ENCODE measurements at regions not wholly inside any gene's neighbourhood (a gene's known extent, or its start where the extent isn't known, plus 50 kb on each side); places are given as distances from the start of the nearest gene placed in this dataset.
"Not testable (repeated sequence)": the region's sequence is repeated elsewhere in the genome, so short reads cannot be mapped to it uniquely, and the experiment has no call there.

DNA sequence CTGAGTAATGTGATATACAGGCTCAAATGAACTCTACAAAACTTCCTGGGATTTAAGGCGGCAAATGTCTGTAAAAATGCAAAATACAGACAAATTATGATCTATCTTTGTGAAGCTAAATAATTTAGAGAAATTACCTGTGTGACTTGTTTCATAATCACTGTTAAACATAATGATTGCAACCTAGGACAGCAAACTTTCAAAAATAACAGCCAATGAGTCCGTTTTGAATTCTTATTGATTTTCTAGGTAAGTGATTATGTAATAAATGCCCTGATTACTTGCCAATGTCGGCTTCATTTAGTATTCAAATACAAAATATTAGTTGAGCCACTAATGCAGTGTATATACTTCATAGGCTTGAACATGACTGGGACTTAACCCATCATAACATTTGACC, 238.2 kb upstream of the DAB2 start:
- no peak overlapping the region for H3K4me3 ChIP-seq (ENCODE audit: low read depth, low read length)
- TF ChIP-seq CTCF (IDR thresholded peaks at IDR 0.05; ENCODE audit: control insufficient read depth, extremely low read depth, insufficient read depth) = no peak

GRCh38 chr5:39661026-39661779, 236.4 kb upstream of the DAB2 start:
- DNase-seq (ENCODE audit: low read depth) = no peak
- no peak for TF ChIP-seq CTCF (IDR thresholded peaks at IDR 0.05; ENCODE audit: control insufficient read depth, extremely low read depth, insufficient read depth)
- H3K4me3 ChIP-seq (ENCODE audit: low read depth, low read length) = no peak overlapping the region

More for the DNA sequence above, 238.2 kb upstream of the DAB2 start:
- no peak for DNase-seq (ENCODE audit: low read depth)

GRCh38 chr5:39660020-39660419, 235.2 kb upstream of the DAB2 start:
- TF ChIP-seq CTCF (IDR thresholded peaks at IDR 0.05; ENCODE audit: control insufficient read depth, extremely low read depth, insufficient read depth) = no peak
- no peak for DNase-seq (ENCODE audit: low read depth)

DNA sequence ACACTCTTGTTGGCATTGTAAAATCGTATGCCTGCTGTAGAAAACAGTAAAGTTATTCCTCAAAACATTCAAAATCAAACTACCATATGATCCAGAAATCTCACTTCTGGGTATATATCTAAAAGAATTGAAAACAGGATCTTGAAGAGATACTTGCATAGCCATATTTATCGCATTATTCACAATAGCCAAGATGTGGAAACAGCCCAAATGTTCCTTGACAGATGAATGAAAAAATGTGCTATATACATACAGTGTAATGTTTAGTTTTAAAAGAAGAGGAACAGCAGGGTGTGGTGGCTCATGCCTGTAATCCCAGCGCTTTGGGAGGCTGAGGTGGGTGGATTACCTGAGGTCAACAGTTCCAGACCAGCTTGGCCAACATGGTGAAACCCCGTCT, 234.1 kb upstream of the DAB2 start:
- no peak for DNase-seq (ENCODE audit: low read depth)
- H3K4me3 ChIP-seq (ENCODE audit: low read depth, low read length) = no peak overlapping the region
- no peak for TF ChIP-seq CTCF (IDR thresholded peaks at IDR 0.05; ENCODE audit: control insufficient read depth, extremely low read depth, insufficient read depth)

More at GRCh38 chr5:39660020-39660419, 235.2 kb upstream of the DAB2 start:
- no peak overlapping the region for H3K4me3 ChIP-seq (ENCODE audit: low read depth, low read length)

- no peak for TF ChIP-seq CTCF (IDR thresholded peaks at IDR 0.05; ENCODE audit: control insufficient read depth, extremely low read depth, insufficient read depth)
- no peak for DNase-seq (ENCODE audit: low read depth)
- H3K4me3 ChIP-seq (ENCODE audit: low read depth, low read length) = no peak overlapping the region
Observed at GRCh38 chr5:39657943-39658342, 233.2 kb upstream of the DAB2 start.

DNA sequence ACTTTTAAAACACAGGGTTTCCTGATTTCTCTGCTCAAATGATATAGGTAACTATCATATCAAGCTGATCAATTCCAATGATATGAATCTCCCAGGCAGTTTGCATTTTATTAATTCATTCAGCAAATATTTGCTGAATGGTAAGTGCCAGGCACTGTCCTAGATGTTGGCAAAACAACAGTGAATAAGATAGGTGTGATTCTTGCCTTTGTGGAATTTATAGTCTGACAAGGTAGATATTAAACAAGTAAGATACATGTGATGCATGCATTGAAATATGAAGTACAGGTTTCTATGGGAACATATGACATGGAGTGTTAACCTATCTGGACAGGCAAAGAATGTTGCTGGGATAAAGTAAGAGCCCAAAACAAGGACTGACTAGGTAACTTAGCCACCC, 231.8 kb upstream of the DAB2 start:
- DNase-seq (ENCODE audit: low read depth) = peak; percentile 71
- no peak for TF ChIP-seq CTCF (IDR thresholded peaks at IDR 0.05; ENCODE audit: control insufficient read depth, extremely low read depth, insufficient read depth)
- H3K4me3 ChIP-seq (ENCODE audit: low read depth, low read length) = no peak overlapping the region

GRCh38 chr5:39654715-39655114, 229.9 kb upstream of the DAB2 start:
- no peak for TF ChIP-seq CTCF (IDR thresholded peaks at IDR 0.05; ENCODE audit: control insufficient read depth, extremely low read depth, insufficient read depth)
- H3K4me3 ChIP-seq (ENCODE audit: low read depth, low read length) = no peak overlapping the region
- no peak for DNase-seq (ENCODE audit: low read depth)

- DNase-seq (ENCODE audit: low read depth) = not testable (repeated sequence)
Observed at GRCh38 chr5:39652481-39652880, 227.7 kb upstream of the DAB2 start.

More at GRCh38 chr5:39652481-39652880, 227.7 kb upstream of the DAB2 start:
- H3K4me3 ChIP-seq (ENCODE audit: low read depth, low read length) = not testable (repeated sequence)

All from LNCaP clone FGC (cell line).